GM12874 (cell line): ENCODE measurements at regions not wholly inside any gene's neighbourhood (a gene's known extent, or its start where the extent isn't known, plus 50 kb on each side); places are given as distances from the start of the nearest gene placed in this dataset.

Source experiments
- CTCF ChIP-seq: IDR thresholded peaks from 2 replicates; pipeline ENCODE4 v1.5.1; 2011; ENCODE audit warnings: low read depth, mild to moderate bottlenecking, control low read depth, low read length, moderate library complexity; ENCODE audit not compliant: insufficient read depth

GRCh38 chr3:22907161-22907780, 295.9 kb upstream of the UBE2E2 start:
- TF ChIP-seq CTCF, result no peak

- TF ChIP-seq CTCF, result no peak
Measured at GRCh38 chr3:22907796-22908195, 295.3 kb upstream of the UBE2E2 start.

GRCh38 chr3:22908989-22909507, 294.1 kb upstream of the UBE2E2 start:
- TF ChIP-seq CTCF, result no peak

GRCh38 chr3:22916933-22917332, 286.2 kb upstream of the UBE2E2 start:
- no peak for TF ChIP-seq CTCF

- no peak for TF ChIP-seq CTCF
Measured at GRCh38 chr3:22920006-22920405, 283.1 kb upstream of the UBE2E2 start.

GRCh38 chr3:22922317-22922716, 280.8 kb upstream of the UBE2E2 start:
- no peak for TF ChIP-seq CTCF

GRCh38 chr3:22923711-22924110, 279.4 kb upstream of the UBE2E2 start:
- TF ChIP-seq CTCF, result no peak
